Activated CD4-positive, alpha-beta T cell treated with anti-CD3 and anti-CD28 coated beads, Interleukin-2, amount 50 U/mL, for 48 hours (primary cell): ENCODE measurements at regions not wholly inside any gene's neighbourhood (a gene's known extent, or its start where the extent isn't known, plus 50 kb on each side); places are given as distances from the start of the nearest gene placed in this dataset.

ENCODE experiments used
- DNase-seq, 2 experiments: peaks; one replicate each; pipeline ENCODE4 v3.0.0-alpha.2; 2020

GRCh38 chr3:40705663-40706062 lies 180.9 kb downstream of the ZNF621 start:
- DNase-seq: no peak

- no peak for DNase-seq
Observed at GRCh38 chr3:40713306-40713705, 188.5 kb downstream of the ZNF621 start.

- no peak for DNase-seq
Observed at GRCh38 chr3:40713795-40714194, 189.0 kb downstream of the ZNF621 start.

- DNase-seq: no peak
Observed at GRCh38 chr3:40714771-40715345, 190.1 kb downstream of the ZNF621 start.

- no peak for DNase-seq
Observed at GRCh38 chr3:40715551-40715950, 190.8 kb downstream of the ZNF621 start.

- no peak for DNase-seq
Observed at GRCh38 chr3:40717471-40717870, 192.7 kb downstream of the ZNF621 start.

- no peak for DNase-seq
Observed at GRCh38 chr3:40718209-40718608, 193.4 kb downstream of the ZNF621 start.

- DNase-seq: no peak
Observed at GRCh38 chr3:40718681-40719080, 193.9 kb downstream of the ZNF621 start.

GRCh38 chr3:40719660-40720287 lies 195.0 kb downstream of the ZNF621 start:
- DNase-seq: no peak

- DNase-seq: no peak
Observed at GRCh38 chr3:40720341-40720740, 195.6 kb downstream of the ZNF621 start.

GRCh38 chr3:40720863-40721262 lies 196.1 kb downstream of the ZNF621 start:
- no peak for DNase-seq

GRCh38 chr3:40723083-40723660 lies 198.4 kb downstream of the ZNF621 start:
- DNase-seq: no peak

GRCh38 chr3:40725031-40725430 lies 200.3 kb downstream of the ZNF621 start:
- DNase-seq: no peak

GRCh38 chr3:40731445-40731844 lies 206.7 kb downstream of the ZNF621 start:
- DNase-seq: no peak

- DNase-seq: no peak
Observed at GRCh38 chr3:40736943-40737342, 212.2 kb downstream of the ZNF621 start.

GRCh38 chr3:40737343-40737742 lies 212.6 kb downstream of the ZNF621 start:
- DNase-seq: no peak

- DNase-seq: no peak
Observed at GRCh38 chr3:40739971-40740370, 215.2 kb downstream of the ZNF621 start.

GRCh38 chr3:40741729-40742128 lies 217.0 kb downstream of the ZNF621 start:
- no peak for DNase-seq

- no peak for DNase-seq
Observed at GRCh38 chr3:40745381-40746106, 220.8 kb downstream of the ZNF621 start.

- no peak for DNase-seq
Observed at GRCh38 chr3:40751666-40752065, 226.9 kb downstream of the ZNF621 start.

- no peak for DNase-seq
Observed at GRCh38 chr3:40752492-40752891, 227.7 kb downstream of the ZNF621 start.

- DNase-seq: no peak
Observed at GRCh38 chr3:40753291-40753770, 228.6 kb downstream of the ZNF621 start.

- no peak for DNase-seq
Observed at GRCh38 chr3:40753951-40754350, 229.2 kb downstream of the ZNF621 start.

GRCh38 chr3:40754994-40755393 lies 230.2 kb downstream of the ZNF621 start:
- DNase-seq: peak in 1 of 2 experiments; percentile 4
